IPS-20b (cell line): ENCODE measurements at regions not wholly inside any gene's neighbourhood (a gene's known extent, or its start where the extent isn't known, plus 50 kb on each side); places are given as distances from the start of the nearest gene placed in this dataset.

ENCODE experiments used
- H3K27ac ChIP-seq: one replicate; pipeline ENCODE4 v1.5.1; 2013; ENCODE audit warnings: low read length
- H3K27me3 ChIP-seq: 2 replicates; pipeline ENCODE4 v1.6.1; 2013; ENCODE audit warnings: mild to moderate bottlenecking, low read length, inconsistent platforms; ENCODE audit not compliant: insufficient read depth
- H3K36me3 ChIP-seq: 2 replicates; pipeline ENCODE4 v1.6.1; 2013; ENCODE audit warnings: low read depth, mild to moderate bottlenecking, inconsistent platforms, low read length, moderate library complexity; ENCODE audit not compliant: insufficient read depth
- H3K4me1 ChIP-seq: 2 replicates; pipeline ENCODE4 v1.6.1; 2013; ENCODE audit warnings: mild to moderate bottlenecking, control low read depth, inconsistent platforms, low read length, moderate library complexity; ENCODE audit not compliant: insufficient read depth
- H3K4me3 ChIP-seq: 2 replicates; pipeline ENCODE4 v1.5.1; 2013; ENCODE audit warnings: mild to moderate bottlenecking, low read length, inconsistent platforms
- H3K9ac ChIP-seq: 2 replicates; pipeline ENCODE4 v1.6.1; 2013; ENCODE audit warnings: low read depth, mild to moderate bottlenecking, inconsistent platforms, low read length, moderate library complexity
- H3K9me3 ChIP-seq: 2 replicates; pipeline ENCODE4 v1.6.1; 2013; ENCODE audit warnings: mild to moderate bottlenecking, low read depth, low read length, inconsistent platforms; ENCODE audit not compliant: insufficient read depth

- H3K9me3 ChIP-seq, result no peaks in the 10 kb centered on the region
- no peaks in the 10 kb centered on the region for H3K4me1 ChIP-seq
- no peak overlapping the region for H3K27ac ChIP-seq
- H3K9ac ChIP-seq, result no peak overlapping the region
- no peaks in the 10 kb centered on the region for H3K27me3 ChIP-seq
- no peaks in the 10 kb centered on the region for H3K36me3 ChIP-seq
- no peak overlapping the region for H3K4me3 ChIP-seq
These were observed 83.1 kb upstream of the BARHL2 start for GRCh38 chr1:90800012-90800717.

DNA sequence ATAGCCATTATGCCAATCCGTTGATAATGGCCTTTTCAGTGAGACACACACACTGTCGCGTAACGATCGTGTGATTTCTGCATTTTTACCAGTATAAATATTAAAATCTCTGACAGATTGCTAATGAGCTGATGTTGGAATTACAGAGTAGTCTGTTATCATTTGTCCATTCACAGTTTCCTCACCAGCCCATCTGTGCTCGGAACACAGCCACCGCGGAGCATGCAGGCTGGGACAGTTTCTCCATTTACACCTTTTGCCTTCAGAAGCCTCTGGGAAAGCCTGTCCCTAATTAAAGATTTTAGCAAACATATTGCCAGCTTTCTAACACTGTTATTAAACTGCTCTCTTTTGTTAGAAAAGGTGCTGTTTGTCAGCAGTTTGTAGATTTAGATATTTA is 82.2 kb upstream of the BARHL2 start:
- Histone ChIP-seq H3K36me3 (no peaks in the 10 kb centered on the region), H3K27ac (no peak overlapping the region), H3K4me1 (no peaks in the 10 kb centered on the region), H3K4me3 (no peak overlapping the region), H3K9me3 (no peaks in the 10 kb centered on the region), H3K27me3 (no peaks in the 10 kb centered on the region), H3K9ac (no peak overlapping the region)

- Histone ChIP-seq H3K9me3 (no peaks in the 10 kb centered on the region), H3K4me3 (no peak overlapping the region), H3K9ac (no peak overlapping the region)
These were observed 81.8 kb upstream of the BARHL2 start for GRCh38 chr1:90798883-90799282.

DNA sequence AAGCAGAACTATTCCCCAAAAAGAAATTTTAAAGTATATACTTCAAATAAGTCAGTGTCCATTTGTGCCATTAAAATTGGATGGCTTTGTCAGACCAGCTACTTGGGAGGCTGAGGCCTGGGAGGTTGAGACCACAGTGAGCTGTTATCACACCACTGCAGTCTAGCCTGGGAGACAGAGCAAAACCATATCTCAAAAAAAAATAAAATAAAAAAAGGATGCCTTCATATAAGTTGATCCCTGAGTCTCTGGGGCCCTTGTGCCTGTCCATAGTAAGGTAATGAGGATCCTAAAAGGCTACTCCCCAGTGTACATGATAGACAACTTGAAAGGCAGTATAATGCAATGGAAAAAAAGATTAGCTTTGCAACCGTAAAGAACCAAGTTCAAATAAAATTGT is 81.2 kb upstream of the BARHL2 start:
- no peaks in the 10 kb centered on the region for H3K36me3 ChIP-seq
- no peaks in the 10 kb centered on the region for H3K4me1 ChIP-seq
- H3K9me3 ChIP-seq, result no peaks in the 10 kb centered on the region
- no peak overlapping the region for H3K9ac ChIP-seq
- H3K27ac ChIP-seq, result no peak overlapping the region
- no peak overlapping the region for H3K4me3 ChIP-seq
- H3K27me3 ChIP-seq, result no peaks in the 10 kb centered on the region

More at GRCh38 chr1:90798883-90799282, 81.8 kb upstream of the BARHL2 start:
- Histone ChIP-seq H3K36me3 (no peaks in the 10 kb centered on the region), H3K4me1 (no peaks in the 10 kb centered on the region), H3K27me3 (no peaks in the 10 kb centered on the region), H3K27ac (no peak overlapping the region)

GRCh38 chr1:90795431-90795830 is 78.3 kb upstream of the BARHL2 start:
- Histone ChIP-seq H3K36me3 (no peaks in the 10 kb centered on the region), H3K9ac (no peak overlapping the region), H3K9me3 (no peaks in the 10 kb centered on the region), H3K27ac (no peak overlapping the region), H3K27me3 (no peaks in the 10 kb centered on the region), H3K4me1 (no peaks in the 10 kb centered on the region), H3K4me3 (no peak overlapping the region)

DNA sequence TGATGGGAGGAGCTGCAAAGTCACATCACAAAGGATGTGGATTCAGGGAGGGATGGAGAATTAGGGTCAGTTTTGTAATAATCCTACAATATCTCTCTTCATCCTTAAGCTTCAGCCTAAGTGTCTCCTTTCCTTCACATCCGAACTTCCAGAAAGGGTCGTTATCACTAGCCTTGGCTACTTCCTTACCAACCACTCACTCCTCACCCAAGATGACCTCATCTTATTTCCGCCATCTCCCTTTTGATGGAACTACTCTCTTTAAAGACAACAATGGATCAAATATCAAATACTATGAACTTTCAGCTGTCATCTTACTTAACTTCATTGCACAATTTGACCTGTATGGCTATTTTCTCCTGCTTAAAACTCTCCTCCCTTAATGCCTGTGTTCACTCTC is 69.6 kb upstream of the BARHL2 start:
- Histone ChIP-seq H3K36me3 (no peaks in the 10 kb centered on the region), H3K27ac (no peak overlapping the region), H3K9ac (no peak overlapping the region), H3K27me3 (no peaks in the 10 kb centered on the region), H3K4me1 (peaks cover 4% of the 10 kb centered on the region; the same call in 1 of the 2 replicates), H3K9me3 (no peaks in the 10 kb centered on the region), H3K4me3 (no peak overlapping the region)

GRCh38 chr1:90784186-90784847 is 67.2 kb upstream of the BARHL2 start:
- no peaks in the 10 kb centered on the region for H3K27me3 ChIP-seq
- no peaks in the 10 kb centered on the region for H3K9me3 ChIP-seq
- no peak overlapping the region for H3K9ac ChIP-seq
- no peaks in the 10 kb centered on the region for H3K36me3 ChIP-seq
- H3K27ac ChIP-seq, result no peak overlapping the region
- peaks cover 4% of the 10 kb centered on the region; the same call in 1 of the 2 replicates for H3K4me1 ChIP-seq
- H3K4me3 ChIP-seq, result no peak overlapping the region

DNA sequence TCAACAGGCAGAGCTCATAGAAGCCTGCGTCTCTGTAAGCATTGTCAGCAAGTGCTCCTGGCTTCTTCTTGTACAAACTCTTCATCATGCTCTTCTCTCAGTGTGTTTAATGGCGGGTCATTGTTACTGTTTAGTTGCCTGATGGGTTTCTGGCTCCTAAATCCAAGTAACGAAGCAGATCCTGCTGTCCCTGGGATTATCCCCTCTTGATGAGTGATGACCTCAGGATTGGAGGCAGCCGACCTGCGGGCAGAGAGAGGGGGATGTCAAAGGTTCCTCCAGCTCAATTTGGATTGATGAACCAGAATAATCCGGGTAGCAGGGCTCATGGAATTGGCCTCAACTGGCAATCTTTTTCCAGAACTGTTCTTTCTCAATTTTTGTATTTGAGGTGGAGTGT is 66.1 kb upstream of the BARHL2 start:
- Histone ChIP-seq H3K27me3 (no peaks in the 10 kb centered on the region), H3K36me3 (no peaks in the 10 kb centered on the region), H3K9me3 (no peaks in the 10 kb centered on the region)

GRCh38 chr1:90782046-90782445 is 64.9 kb upstream of the BARHL2 start:
- Histone ChIP-seq H3K9ac (no peak overlapping the region), H3K36me3 (no peaks in the 10 kb centered on the region), H3K9me3 (no peaks in the 10 kb centered on the region), H3K4me3 (no peak overlapping the region), H3K4me1 (peaks cover 7% of the 10 kb centered on the region; the same call in 1 of the 2 replicates), H3K27ac (no peak overlapping the region), H3K27me3 (no peaks in the 10 kb centered on the region)

More for the DNA sequence above, 66.1 kb upstream of the BARHL2 start:
- H3K27ac ChIP-seq, result no peak overlapping the region
- peaks cover 6% of the 10 kb centered on the region; the same call in 1 of the 2 replicates for H3K4me1 ChIP-seq
- no peak overlapping the region for H3K9ac ChIP-seq
- H3K4me3 ChIP-seq, result no peak overlapping the region

DNA sequence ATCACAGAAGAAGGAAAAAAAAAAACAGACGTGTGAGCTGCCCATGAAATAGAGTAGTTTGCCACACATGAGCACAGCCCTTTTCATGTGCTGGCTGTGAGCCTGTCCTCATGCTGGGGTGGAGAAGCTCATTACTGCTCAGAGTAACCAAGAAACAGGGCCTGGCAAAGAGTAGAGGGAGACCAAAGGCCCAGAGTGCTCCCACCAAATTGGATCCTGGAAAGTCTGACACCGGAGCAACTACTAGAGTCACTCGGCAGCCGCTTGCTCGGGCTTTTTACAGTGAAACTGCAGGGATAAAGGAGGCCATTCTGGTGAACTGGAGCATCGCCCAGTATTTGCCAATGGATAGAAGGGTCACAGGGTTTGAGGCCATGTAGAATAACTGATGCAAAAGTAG is 64.4 kb upstream of the BARHL2 start:
- Histone ChIP-seq H3K36me3 (no peaks in the 10 kb centered on the region), H3K9me3 (no peaks in the 10 kb centered on the region), H3K27me3 (no peaks in the 10 kb centered on the region), H3K4me3 (no peak overlapping the region), H3K27ac (no peak overlapping the region), H3K4me1 (peaks cover 7% of the 10 kb centered on the region; the same call in 1 of the 2 replicates), H3K9ac (no peak overlapping the region)

DNA sequence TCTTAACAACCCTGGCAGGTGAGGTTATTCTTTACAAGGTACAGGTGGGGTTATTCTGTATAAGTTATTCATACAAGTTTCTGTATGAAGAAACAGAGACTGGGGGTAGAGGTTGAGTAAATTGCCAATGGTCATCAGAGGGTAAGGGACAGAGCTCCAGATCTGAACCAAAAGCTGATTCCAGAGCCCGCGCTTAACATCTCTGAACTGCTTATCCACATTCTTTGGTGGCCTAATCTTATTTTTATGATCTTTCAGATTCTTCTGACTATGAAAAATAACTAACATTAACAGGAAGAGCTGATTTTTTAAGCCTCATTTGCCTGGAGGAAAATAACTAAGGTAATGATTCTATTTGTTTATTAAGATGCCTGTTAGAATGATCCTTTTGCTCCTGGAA is 63.9 kb upstream of the BARHL2 start:
- Histone ChIP-seq H3K27me3 (no peaks in the 10 kb centered on the region), H3K36me3 (no peaks in the 10 kb centered on the region), H3K4me1 (peaks cover 7% of the 10 kb centered on the region; the same call in 1 of the 2 replicates), H3K9me3 (no peaks in the 10 kb centered on the region), H3K9ac (no peak overlapping the region), H3K27ac (no peak overlapping the region), H3K4me3 (no peak overlapping the region)

GRCh38 chr1:90779573-90779972 is 62.5 kb upstream of the BARHL2 start:
- no peaks in the 10 kb centered on the region for H3K9me3 ChIP-seq
- H3K27ac ChIP-seq, result no peak overlapping the region
- H3K9ac ChIP-seq, result no peak overlapping the region
- peaks cover 4% of the 10 kb centered on the region; the same call in 1 of the 2 replicates for H3K4me1 ChIP-seq
- H3K27me3 ChIP-seq, result no peaks in the 10 kb centered on the region
- H3K36me3 ChIP-seq, result no peaks in the 10 kb centered on the region
- H3K4me3 ChIP-seq, result no peak overlapping the region
